T-cell (primary cell): ENCODE measurements at regions not wholly inside any gene's neighbourhood (a gene's known extent, or its start where the extent isn't known, plus 50 kb on each side); places are given as distances from the start of the nearest gene placed in this dataset.

ENCODE experiments used
- ATAC-seq, 4 experiments: fragments of 200-7000 bp in 3 of 4; fragments of 150-1000 bp in 1 of 4; cut with Tn5 transposase; replicated peaks in 1 of 4; 1 replicate in 3 of 4; 2 replicates in 1 of 4; pipeline ENCODE4 v1.10.0; 2021; ENCODE audit warnings: moderate library complexity in 3 of 4, mild to moderate bottlenecking in 2 of 4, moderate number of reproducible peaks in 1 of 4
- CTCF ChIA-PET, 2 donors: fragments of 300-600 bp; sonication (Branson Sonifier 250); formaldehyde crosslinking; loops; one replicate each; lab custom pipeline; 2022; ENCODE audit warnings: antibody characterized with exemption in 2 of 2; lab: Charles Lee
- POLR2A ChIA-PET, 2 donors: fragments of 300-600 bp; sonication (Branson Sonifier 250); formaldehyde crosslinking; loops; one replicate each; lab custom pipeline; 2022; ENCODE audit warnings: antibody characterized with exemption in 2 of 2; lab: Charles Lee
- DNase-seq, 35 experiments: peaks; one replicate each; pipeline versions ENCODE4 v3.0.0 to v3.0.0-alpha.2; 2013 to 2023
- H3K27ac ChIP-seq: one replicate; pipeline ENCODE4 v1.5.1; 2013; ENCODE audit warnings: low read length
- H3K27me3 ChIP-seq, 2 experiments: replicated peaks in 1 of 2; 1 replicate in 1 of 2; 2 replicates in 1 of 2; pipeline versions ENCODE4 v1.6.1 to v1.7.0; 2013; ENCODE audit warnings: low read length in 1 of 2, mixed read lengths in 1 of 2; ENCODE audit not compliant: control insufficient read depth in 2 of 2, insufficient read depth in 2 of 2; ENCODE audit errors: extremely low read depth in 1 of 2
- H3K36me3 ChIP-seq, 2 donors: 1 replicate in 1 of 2; 2 replicates in 1 of 2; pipeline versions ENCODE4 v1.6.1 to v1.7.0; 2013; ENCODE audit warnings: low read length in 1 of 2; ENCODE audit not compliant: control insufficient read depth in 2 of 2, insufficient read depth in 1 of 2; ENCODE audit errors: extremely low read depth in 1 of 2
- H3K4me1 ChIP-seq, 2 experiments: 1 replicate in 1 of 2; 2 replicates in 1 of 2; pipeline versions ENCODE4 v1.6.1 to v1.7.0; 2013; ENCODE audit warnings: low read length in 2 of 2, mixed read lengths in 1 of 2; ENCODE audit not compliant: insufficient read depth in 2 of 2, control insufficient read depth in 1 of 2; ENCODE audit errors: extremely low read depth in 1 of 2
- H3K4me3 ChIP-seq, 2 donors: 1 replicate in 1 of 2; 2 replicates in 1 of 2; pipeline versions ENCODE4 v1.5.1 to v1.7.0; 2013; ENCODE audit warnings: mild to moderate bottlenecking in 2 of 2, low read length in 1 of 2, moderate library complexity in 1 of 2; ENCODE audit not compliant: control insufficient read depth in 1 of 2; ENCODE audit errors: extremely low read depth in 1 of 2
- H3K9me3 ChIP-seq: 2 replicates; pipeline ENCODE4 v1.7.0; 2013
- H3K27ac Mint-ChIP-seq, 2 donors: one replicate each; pipeline ENCODE4 v1.8.0; 2020 to 2021; ENCODE audit warnings: mild to moderate bottlenecking in 2 of 2, mixed read lengths in 2 of 2
- H3K27me3 Mint-ChIP-seq, 2 donors: one replicate each; pipeline ENCODE4 v1.8.0; 2021 to 2022; ENCODE audit warnings: mixed read lengths in 2 of 2
- H3K36me3 Mint-ChIP-seq: one replicate; pipeline ENCODE4 v1.8.0; 2021; ENCODE audit warnings: mixed read lengths
- H3K4me1 Mint-ChIP-seq, 3 donors: one replicate each; pipeline ENCODE4 v1.8.0; 2020 to 2022; ENCODE audit warnings: mixed read lengths in 3 of 3, mild to moderate bottlenecking in 1 of 3
- H3K4me3 Mint-ChIP-seq, 3 donors: one replicate each; pipeline ENCODE4 v1.8.0; 2020 to 2022; ENCODE audit warnings: mild to moderate bottlenecking in 3 of 3, mixed read lengths in 3 of 3, moderate library complexity in 3 of 3
- H3K9me3 Mint-ChIP-seq, 3 donors: one replicate each; pipeline ENCODE4 v1.8.0; 2020 to 2022; ENCODE audit warnings: mixed read lengths in 3 of 3
- WGBS: methylation state at CpG from one replicate; pipeline ENCODE4 v1.1.5; 2013; ENCODE audit warnings: missing lambda C conversion rate; ENCODE audit not compliant: insufficient coverage; 5-methylcytosine and 5-hydroxymethylcytosine counted together

DNA sequence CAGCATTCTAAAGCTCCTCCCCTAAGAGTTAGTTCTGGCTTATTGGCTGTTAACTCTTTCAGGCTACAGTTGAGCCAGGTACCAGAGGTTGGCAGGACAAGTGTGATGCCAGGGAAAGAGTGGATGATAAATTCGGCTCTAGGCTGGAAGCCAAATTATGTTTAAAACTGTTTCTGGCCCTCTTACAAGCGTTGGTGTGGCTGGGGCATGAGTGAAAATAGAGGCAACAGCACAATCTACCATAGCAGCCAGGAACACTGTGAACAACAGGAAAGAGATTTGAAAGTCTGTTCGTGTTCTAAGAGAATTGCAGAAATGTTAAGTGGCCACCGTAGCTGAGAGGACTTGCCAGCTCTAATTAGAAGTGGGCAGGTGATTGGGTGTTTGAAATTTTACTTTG, 84.2 kb downstream of the CDC7 start:
- WGBS: 79% methylated on average over 4 of the region's 4 CpGs
- Histone ChIP-seq H3K9me3 (no peaks in the 10 kb centered on the region), H3K4me1 (peaks cover 0 to 4% of the 10 kb centered on the region in 2 experiments), H3K4me3 (no peak overlapping the region), H3K27ac (no peak overlapping the region), H3K27me3 (no peaks in the 10 kb centered on the region), H3K36me3 (no peaks in the 10 kb centered on the region)
- Mint-ChIP-seq H3K27ac (no peak overlapping the region), H3K36me3 (no peaks in the 10 kb centered on the region), H3K27me3 (no peaks in the 10 kb centered on the region), H3K4me1 (peaks cover 6 to 13% (median 7%) of the 10 kb centered on the region in 3 donors), H3K9me3 (no peaks in the 10 kb centered on the region), H3K4me3 (no peak overlapping the region)
- ChIA-PET POLR2A (no interaction called here), CTCF (no interaction called here)
- no peak for DNase-seq
- no peak for ATAC-seq

DNA sequence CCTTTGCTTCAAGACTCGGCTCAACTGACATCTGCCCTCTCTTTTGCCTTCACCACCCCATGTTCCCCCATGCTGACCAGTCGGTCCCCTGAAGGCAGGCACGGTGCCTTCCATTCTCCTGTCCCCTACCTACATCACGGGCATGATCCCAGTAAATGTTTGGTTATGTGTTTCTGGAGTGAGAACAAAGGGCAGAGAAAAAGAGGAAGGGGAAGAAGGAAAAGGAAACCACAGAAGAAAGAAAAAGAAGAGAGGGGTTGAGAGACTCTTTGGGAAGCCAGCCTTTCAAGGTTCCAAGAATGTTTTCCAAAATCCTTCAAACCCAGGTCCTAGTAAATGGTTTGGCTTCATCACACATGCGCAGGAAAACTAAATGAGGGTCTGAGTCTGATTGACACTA, 84.9 kb downstream of the CDC7 start:
- Mint-ChIP-seq H3K27ac (no peak overlapping the region), H3K4me1 (peaks cover 6 to 9% (median 7%) of the 10 kb centered on the region in 3 donors), H3K9me3 (no peaks in the 10 kb centered on the region), H3K4me3 (no peak overlapping the region), H3K27me3 (no peaks in the 10 kb centered on the region), H3K36me3 (no peaks in the 10 kb centered on the region)
- Histone ChIP-seq H3K9me3 (no peaks in the 10 kb centered on the region), H3K27ac (no peak overlapping the region), H3K36me3 (no peaks in the 10 kb centered on the region), H3K4me3 (no peak overlapping the region), H3K4me1 (peaks cover 0 to 4% of the 10 kb centered on the region in 2 experiments), H3K27me3 (no peaks in the 10 kb centered on the region)
- POLR2A ChIA-PET: no interaction called here
- no CpG with 5 or more reads among the region's 5 CpGs for WGBS
- ATAC-seq (no peak), DNase-seq (no peak)
- CTCF ChIA-PET: no interaction called here

DNA sequence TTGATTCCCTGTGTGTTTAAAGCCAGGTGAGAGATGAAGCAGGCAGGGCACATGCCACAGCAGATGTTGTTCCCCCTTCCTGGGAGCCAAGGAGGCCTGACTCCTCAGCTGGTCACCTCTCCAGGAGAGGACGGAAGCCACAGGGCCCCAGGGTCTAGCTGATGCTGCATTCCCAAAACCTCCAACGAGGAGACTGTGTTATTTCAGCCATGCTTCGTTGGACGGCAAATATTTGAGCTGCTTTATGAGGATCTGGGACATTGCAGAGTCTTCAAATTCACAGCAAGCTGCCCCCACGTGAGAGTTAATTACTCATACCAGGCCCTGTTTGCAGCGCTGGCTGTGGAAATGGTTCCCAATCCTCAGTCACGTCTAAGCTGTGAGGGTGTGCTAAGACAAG, 85.3 kb downstream of the CDC7 start:
- ChIA-PET POLR2A (no interaction called here), CTCF (no interaction called here)
- DNase-seq (no peak), ATAC-seq (no peak)
- H3K4me3 ChIP-seq: no peak overlapping the region
- Mint-ChIP-seq H3K4me1 (peaks cover 10 to 12% (median 10%) of the 10 kb centered on the region in 3 donors), H3K9me3 (no peaks in the 10 kb centered on the region), H3K4me3 (no peak overlapping the region), H3K27me3 (no peaks in the 10 kb centered on the region), H3K27ac (no peak overlapping the region), H3K36me3 (no peaks in the 10 kb centered on the region)
- H3K9me3 ChIP-seq: no peaks in the 10 kb centered on the region
- H3K27ac ChIP-seq: no peak overlapping the region
- WGBS: 84% methylated on average over 5 of the region's 7 CpGs
- H3K36me3 ChIP-seq: no peaks in the 10 kb centered on the region
- no peaks in the 10 kb centered on the region for H3K27me3 ChIP-seq
- peaks cover 0 to 4% of the 10 kb centered on the region in 2 experiments for H3K4me1 ChIP-seq

DNA sequence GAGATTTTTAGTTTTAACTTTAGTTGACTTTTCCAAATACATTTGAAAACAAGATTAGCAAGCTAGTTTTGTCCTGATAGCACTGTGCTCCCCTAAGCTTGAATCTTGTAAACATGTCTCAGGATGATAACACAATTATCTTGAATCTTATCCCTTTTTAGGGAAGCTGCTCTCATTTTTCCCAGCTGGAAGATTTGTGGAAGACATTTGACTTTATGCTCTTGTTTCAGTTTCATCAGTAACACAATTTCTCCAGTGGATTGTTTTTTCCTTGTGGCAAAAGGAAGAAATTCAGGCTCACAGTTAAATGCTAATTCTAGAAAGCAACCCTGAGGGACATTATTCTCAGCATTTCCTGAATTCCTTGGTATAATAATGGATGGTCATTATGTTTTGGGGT, 88.8 kb downstream of the CDC7 start:
- no peaks in the 10 kb centered on the region for H3K36me3 Mint-ChIP-seq

DNA sequence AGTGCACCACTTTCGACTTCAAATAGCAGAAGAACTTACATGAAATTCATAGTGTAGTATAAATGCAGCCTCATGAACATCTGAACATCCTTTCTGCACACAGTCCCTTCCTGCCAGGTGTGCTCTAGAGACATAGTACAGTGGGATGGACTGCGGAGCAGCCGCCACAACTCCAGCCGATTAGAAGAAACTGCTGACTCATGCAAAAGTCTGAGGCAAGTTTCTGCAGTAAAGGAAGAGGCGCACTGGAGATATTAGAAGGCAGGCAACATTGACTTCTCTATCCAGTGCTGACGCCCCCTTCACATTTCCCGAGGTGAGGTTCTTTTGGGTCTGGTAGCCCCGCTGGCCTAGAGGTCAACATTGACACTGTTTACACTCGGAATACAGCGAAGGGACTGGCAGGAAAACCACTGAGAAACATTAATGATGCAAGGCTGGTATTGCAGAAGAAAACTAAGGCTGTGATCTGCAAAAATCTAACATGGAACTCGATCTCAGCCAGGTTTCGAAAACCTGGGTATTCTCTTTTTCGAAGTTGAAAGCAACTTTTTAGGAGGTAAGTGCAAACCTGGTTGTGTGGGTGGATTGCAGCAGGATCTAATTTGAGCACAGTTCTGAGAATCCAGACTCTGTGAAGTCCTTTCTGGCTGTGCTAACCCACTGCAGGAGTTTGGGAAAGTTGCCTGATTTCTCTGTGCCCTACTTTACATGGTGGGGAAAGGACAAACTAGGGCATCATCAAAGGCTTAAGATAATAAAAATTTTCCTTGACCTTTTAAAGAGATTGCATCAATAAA, 90.7 kb downstream of the CDC7 start:
- H3K4me1 ChIP-seq: peaks cover 10 to 15% of the 10 kb centered on the region in 2 experiments
- no peak overlapping the region for H3K27ac ChIP-seq
- H3K27me3 ChIP-seq: no peaks in the 10 kb centered on the region
- H3K27ac Mint-ChIP-seq: peak overlapping the region; percentile 45 to 58
- peaks cover 21% of the 10 kb centered on the region in 3 donors for H3K4me1 Mint-ChIP-seq
- no peaks in the 10 kb centered on the region for H3K9me3 Mint-ChIP-seq
- CTCF ChIA-PET: no interaction called here
- 32% methylated on average over 12 of the region's 13 CpGs for WGBS
- H3K27me3 Mint-ChIP-seq: no peaks in the 10 kb centered on the region
- peak overlapping the region; percentile 54 to 73 (median 56) for H3K4me3 Mint-ChIP-seq
- DNase-seq (peak in 1 of 35 experiments; percentile 9), ATAC-seq (peak; percentile 19 to 55 (median 38))
- H3K9me3 ChIP-seq: no peaks in the 10 kb centered on the region
- POLR2A ChIA-PET: no interaction called here
- peak overlapping the region in 1 of 2 donors; percentile 0 for H3K4me3 ChIP-seq
- H3K36me3 ChIP-seq: no peaks in the 10 kb centered on the region
- no peaks in the 10 kb centered on the region for H3K36me3 Mint-ChIP-seq

More for the DNA sequence above, 88.8 kb downstream of the CDC7 start:
- no peaks in the 10 kb centered on the region for H3K36me3 ChIP-seq
- H3K4me3 ChIP-seq: no peak overlapping the region
- no peak overlapping the region for H3K27ac Mint-ChIP-seq
- ChIA-PET POLR2A (no interaction called here), CTCF (no interaction called here)
- H3K27me3 ChIP-seq: no peaks in the 10 kb centered on the region
- no peak overlapping the region for H3K4me3 Mint-ChIP-seq
- no peaks in the 10 kb centered on the region for H3K9me3 Mint-ChIP-seq
- H3K9me3 ChIP-seq: no peaks in the 10 kb centered on the region
- ATAC-seq (no peak), DNase-seq (no peak)
- no peaks in the 10 kb centered on the region for H3K27me3 Mint-ChIP-seq
- peaks cover 27 to 28% (median 27%) of the 10 kb centered on the region in 3 donors for H3K4me1 Mint-ChIP-seq
- H3K4me1 ChIP-seq: peaks cover 10 to 15% of the 10 kb centered on the region in 2 experiments
- H3K27ac ChIP-seq: no peak overlapping the region

DNA sequence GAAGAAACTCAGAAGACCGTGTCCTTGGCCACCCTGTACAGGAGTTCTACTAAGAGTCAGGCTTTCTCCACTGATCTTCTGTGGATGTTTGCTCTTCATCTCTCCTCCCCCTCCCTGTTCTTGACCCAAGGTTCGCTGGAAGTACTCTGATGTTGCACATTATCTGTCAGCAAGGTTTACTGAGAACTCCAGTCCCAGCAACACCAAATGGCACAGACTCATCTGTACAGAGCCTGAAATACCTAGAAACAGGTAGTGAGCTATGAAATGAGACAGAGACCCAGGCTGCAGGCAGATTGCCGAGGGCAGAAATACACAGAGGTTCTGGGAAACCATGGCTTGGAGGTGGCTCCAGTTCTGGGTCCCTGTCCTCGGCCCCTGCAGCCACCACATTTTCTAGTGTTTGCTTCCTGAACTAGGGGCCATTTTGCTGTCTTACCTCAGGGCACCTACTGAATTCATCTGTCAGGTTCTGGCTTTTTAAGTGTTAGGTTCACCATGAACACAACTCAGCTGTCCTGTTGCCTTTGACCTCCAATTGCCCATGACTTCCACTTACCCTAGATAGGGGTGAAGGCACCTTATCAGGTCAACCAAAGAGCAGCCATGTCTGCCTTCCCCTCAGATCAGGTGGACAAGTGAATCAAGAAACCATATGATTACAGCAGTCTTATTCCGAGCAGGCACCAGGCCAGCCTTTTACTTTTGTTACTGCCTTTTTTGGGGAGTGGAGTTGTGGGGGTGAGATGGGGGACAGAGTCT, 92.2 kb downstream of the CDC7 start:
- CTCF ChIA-PET: interaction anchor here in 1 of 2 donors (0.6 kb wide), 1 partner anchor 606 kb away, joined by 4 read pairs; no protein-coding TSS in a partner anchor
- Histone ChIP-seq H3K9me3 (no peaks in the 10 kb centered on the region), H3K4me3 (no peak overlapping the region), H3K27me3 (no peaks in the 10 kb centered on the region), H3K27ac (no peak overlapping the region), H3K4me1 (peaks cover 10 to 15% of the 10 kb centered on the region in 2 experiments), H3K36me3 (no peaks in the 10 kb centered on the region)
- Mint-ChIP-seq H3K27ac (peak overlapping the region; percentile 36 to 52), H3K4me1 (peaks cover 23 to 26% (median 26%) of the 10 kb centered on the region in 3 donors), H3K9me3 (no peaks in the 10 kb centered on the region), H3K36me3 (no peaks in the 10 kb centered on the region), H3K4me3 (peak overlapping the region in 1 of 3 donors; percentile 73), H3K27me3 (no peaks in the 10 kb centered on the region)
- POLR2A ChIA-PET: no interaction called here
- ATAC-seq (no peak), DNase-seq (no peak)
- 100% methylated on average over 3 of the region's 5 CpGs for WGBS
